ENCODE measurements at regions not wholly inside any gene's neighbourhood (a gene's known extent, or its start where the extent isn't known, plus 50 kb on each side); places are given as distances from the start of the nearest gene placed in this dataset.

- H3K23me2 ChIP-seq (ENCODE audit: insufficient read length, low read depth, low read length, poor library complexity, severe bottlenecking) = no peaks in the 10 kb centered on the region
- H4K91ac ChIP-seq (ENCODE audit: insufficient read length, low read depth, low read length) = no peak overlapping the region
- TF ChIP-seq CTCF (conservative IDR thresholded peaks at IDR 0.05) = peak; percentile 29; the same call in 1 of the 3 replicates
- WGBS (ENCODE audit: extremely low coverage, insufficient read length, low lambda C conversion rate) = no CpG with 5 or more reads among the region's 14 CpGs
- H3T11ph ChIP-seq (ENCODE audit: low read length) = no peak overlapping the region
- no peak overlapping the region for H2BK120ac ChIP-seq (ENCODE audit: low read depth, low read length, poor library complexity, severe bottlenecking)
- no peaks in the 10 kb centered on the region for H3K79me1 ChIP-seq (ENCODE audit: insufficient read depth, low read depth, low read length, poor library complexity, severe bottlenecking)
- no peak for DNase-seq
- no peak overlapping the region for H3K23ac ChIP-seq (ENCODE audit: insufficient read length, low read depth, low read length)
- H4K8ac ChIP-seq (replicated peaks; ENCODE audit: insufficient read length, low read depth, low read length) = no peak overlapping the region
- H3K56ac ChIP-seq (ENCODE audit: insufficient read length, low read depth, low read length) = no peak overlapping the region
- no peak overlapping the region for H3K27ac ChIP-seq (ENCODE audit: insufficient read length, low read depth, low read length)
- H3K27me3 Mint-ChIP-seq (ENCODE audit: low read depth) = peaks cover 1% of the 10 kb centered on the region; the same call in 1 of the 2 replicates
- no peaks in the 10 kb centered on the region for H3K36me3 Mint-ChIP-seq (ENCODE audit: insufficient read depth in 1 of 3, low read depth in 3 of 3)
- H4K20me1 ChIP-seq (ENCODE audit: control insufficient read depth, insufficient read depth, insufficient read length) = no peaks in the 10 kb centered on the region
- H3K18ac ChIP-seq (ENCODE audit: insufficient read length, low read depth, low read length) = no peak overlapping the region
- peak overlapping the region; percentile 76; the same call in 1 of the 2 replicates for H3K14ac ChIP-seq (ENCODE audit: insufficient read depth, low read length)
- no peak overlapping the region for H2BK15ac ChIP-seq (ENCODE audit: low read depth, low read length)
- no peak overlapping the region for H2BK20ac ChIP-seq (ENCODE audit: low read depth, low read length, poor library complexity, severe bottlenecking)
- no peaks in the 10 kb centered on the region for H3K9me3 ChIP-seq (ENCODE audit: control insufficient read depth, low read depth, low read length)
- H3K9me3 Mint-ChIP-seq = no peaks in the 10 kb centered on the region; a peak in 1 of 5 replicates
- no peaks in the 10 kb centered on the region for H3K27me3 ChIP-seq (ENCODE audit: insufficient read depth, low read length)
- no peak overlapping the region for H3K4me2 ChIP-seq (ENCODE audit: insufficient read depth, insufficient read length, low read length)
- H3K4me1 ChIP-seq (ENCODE audit: insufficient read depth, low read length) = no peaks in the 10 kb centered on the region
- no peak overlapping the region for H2AK5ac ChIP-seq (ENCODE audit: insufficient read length, low read length)
- H2BK5ac ChIP-seq (ENCODE audit: insufficient read length, low read length) = no peak overlapping the region
- H2BK12ac ChIP-seq (ENCODE audit: insufficient read length, low read depth, low read length) = no peak overlapping the region
- no peak overlapping the region for H3K4ac ChIP-seq (ENCODE audit: low read depth, low read length)
- 0 out of 7 replicates have a peak overlapping the region, but pooled peaks of 2 of the 3 experiments have one; percentile 4 to 68 for H3K27ac Mint-ChIP-seq
- H3K9ac ChIP-seq (ENCODE audit: extremely low read depth, insufficient read length, low read length) = no peak overlapping the region
- peaks cover 9 to 20% of the 10 kb centered on the region in 2 experiments; a peak in 3 of 4 replicates for H3K4me1 Mint-ChIP-seq
- no peaks in the 10 kb centered on the region for H3K79me2 ChIP-seq (ENCODE audit: insufficient read depth, low read length)
- no peak overlapping the region for H4K5ac ChIP-seq (ENCODE audit: insufficient read length, low read depth, low read length)
- no peak overlapping the region for H3K4me3 Mint-ChIP-seq
- H2AFZ ChIP-seq (ENCODE audit: low read length) = no peak overlapping the region
Observed at GRCh38 chr11:126115816-126116331, 53.2 kb upstream of the CDON start.

Data from H9 (cell line).